ENCODE measurements at regions not wholly inside any gene's neighbourhood (a gene's known extent, or its start where the extent isn't known, plus 50 kb on each side); places are given as distances from the start of the nearest gene placed in this dataset.

- no peak for DNase-seq
- Histone ChIP-seq H3K36me3 (ENCODE audit: control insufficient read depth, insufficient read depth, low read length) (no peaks in the 10 kb centered on the region), H3K4me3 (ENCODE audit: low read length) (no peak overlapping the region), H3K27ac (ENCODE audit: low read depth, low read length) (no peak overlapping the region), H3K4me1 (ENCODE audit: control insufficient read depth, insufficient read depth, low read length) (no peaks in the 10 kb centered on the region), H3K9ac (ENCODE audit: extremely low read depth, low read length, poor library complexity, severe bottlenecking) (no peak overlapping the region), H3K9me3 (ENCODE audit: control insufficient read depth, low read length) (no peaks in the 10 kb centered on the region), H3K27me3 (ENCODE audit: control insufficient read depth, insufficient read depth, low read length, poor library complexity, severe bottlenecking) (no peaks in the 10 kb centered on the region)
- no peak for TF ChIP-seq CTCF (conservative IDR thresholded peaks at IDR 0.05)
- H3K4me3 Mint-ChIP-seq, result no peak overlapping the region
- no peaks in the 10 kb centered on the region for H3K9me3 Mint-ChIP-seq
- no peaks in the 10 kb centered on the region for H3K27me3 Mint-ChIP-seq (ENCODE audit: insufficient read depth)
- 59 to 79% methylated on average over 3 to 5 of the region's 5 CpGs for WGBS, 2 experiments (ENCODE audit: insufficient coverage in 1 of 2, insufficient read length in 1 of 2)
- H3K27ac Mint-ChIP-seq, result no peak overlapping the region
- H3K36me3 Mint-ChIP-seq (ENCODE audit: low read depth), result no peaks in the 10 kb centered on the region
- H3K4me1 Mint-ChIP-seq, result peaks cover 3% of the 10 kb centered on the region
Measured at GRCh38 chr9:71271602-71272001, 150.2 kb upstream of the TRPM3 start.

- Mint-ChIP-seq H3K27ac (no peak overlapping the region), H3K4me3 (no peak overlapping the region), H3K9me3 (no peaks in the 10 kb centered on the region), H3K36me3 (ENCODE audit: low read depth) (no peaks in the 10 kb centered on the region), H3K27me3 (ENCODE audit: insufficient read depth) (no peaks in the 10 kb centered on the region), H3K4me1 (peaks cover 3% of the 10 kb centered on the region)
- Histone ChIP-seq H3K4me1 (ENCODE audit: control insufficient read depth, insufficient read depth, low read length) (no peaks in the 10 kb centered on the region), H3K9me3 (ENCODE audit: control insufficient read depth, low read length) (no peaks in the 10 kb centered on the region), H3K27me3 (ENCODE audit: control insufficient read depth, insufficient read depth, low read length, poor library complexity, severe bottlenecking) (no peaks in the 10 kb centered on the region), H3K27ac (ENCODE audit: low read depth, low read length) (no peak overlapping the region), H3K36me3 (ENCODE audit: control insufficient read depth, insufficient read depth, low read length) (no peaks in the 10 kb centered on the region), H3K9ac (ENCODE audit: extremely low read depth, low read length, poor library complexity, severe bottlenecking) (no peak overlapping the region), H3K4me3 (ENCODE audit: low read length) (no peak overlapping the region)
- TF ChIP-seq CTCF (conservative IDR thresholded peaks at IDR 0.05), result no peak
- DNase-seq, result no peak
Measured at GRCh38 chr9:71270554-71270953, 149.1 kb upstream of the TRPM3 start.

GRCh38 chr9:71269859-71270258 is 148.4 kb upstream of the TRPM3 start:
- no peak overlapping the region for H3K9ac ChIP-seq (ENCODE audit: extremely low read depth, low read length, poor library complexity, severe bottlenecking)
- no peaks in the 10 kb centered on the region for H3K4me1 ChIP-seq (ENCODE audit: control insufficient read depth, insufficient read depth, low read length)
- TF ChIP-seq CTCF (conservative IDR thresholded peaks at IDR 0.05), result no peak
- H3K4me3 Mint-ChIP-seq, result no peak overlapping the region
- H3K9me3 ChIP-seq (ENCODE audit: control insufficient read depth, low read length), result no peaks in the 10 kb centered on the region
- DNase-seq, result no peak
- no peaks in the 10 kb centered on the region for H3K27me3 ChIP-seq (ENCODE audit: control insufficient read depth, insufficient read depth, low read length, poor library complexity, severe bottlenecking)
- no peaks in the 10 kb centered on the region for H3K9me3 Mint-ChIP-seq
- WGBS, 2 experiments (ENCODE audit: insufficient coverage in 1 of 2, insufficient read length in 1 of 2), result 79 to 92% methylated on average over 4 of the region's 4 CpGs
- H3K27ac Mint-ChIP-seq, result no peak overlapping the region
- H3K27ac ChIP-seq (ENCODE audit: low read depth, low read length), result no peak overlapping the region
- H3K36me3 ChIP-seq (ENCODE audit: control insufficient read depth, insufficient read depth, low read length), result no peaks in the 10 kb centered on the region
- H3K27me3 Mint-ChIP-seq (ENCODE audit: insufficient read depth), result no peaks in the 10 kb centered on the region
- H3K4me1 Mint-ChIP-seq, result peaks cover 3% of the 10 kb centered on the region
- H3K36me3 Mint-ChIP-seq (ENCODE audit: low read depth), result no peaks in the 10 kb centered on the region
- no peak overlapping the region for H3K4me3 ChIP-seq (ENCODE audit: low read length)

Measured in endodermal cell (in vitro differentiated cells).